DND-41 (cell line): ENCODE measurements at regions not wholly inside any gene's neighbourhood (a gene's known extent, or its start where the extent isn't known, plus 50 kb on each side); places are given as distances from the start of the nearest gene placed in this dataset.
A peak's percentile ranks its signal among the peaks of the same experiment; 100 is the strongest.

Source experiments
- ATAC-seq: fragments of 200-7000 bp; cut with Tn5 transposase; 3 replicates; pipeline ENCODE4 v1.9.1; 2021; ENCODE audit warnings: low read depth; ENCODE audit not compliant: insufficient read depth
- DNase-seq: peaks from one replicate; pipeline ENCODE4 v3.0.0-alpha.2; 2020
- H2AFZ ChIP-seq: 2 replicates; pipeline ENCODE4 v1.6.0; 2012; ENCODE audit warnings: low read depth, low read length
- H3K27ac ChIP-seq: 2 replicates; pipeline ENCODE4 v1.5.1; 2012; ENCODE audit warnings: low read length, inconsistent platforms
- H3K27me3 ChIP-seq: fragments of 200-600 bp; sonication (generic); 2 replicates; pipeline ENCODE4 v1.6.0; 2012; ENCODE audit warnings: low read length, mild to moderate bottlenecking, inconsistent platforms; ENCODE audit not compliant: insufficient read depth, poor library complexity
- H3K36me3 ChIP-seq: 2 replicates; pipeline ENCODE4 v1.5.1; 2012; ENCODE audit warnings: low read length, inconsistent platforms; ENCODE audit not compliant: insufficient read depth
- H3K4me1 ChIP-seq: 2 replicates; pipeline ENCODE4 v1.5.1; 2012; ENCODE audit warnings: mild to moderate bottlenecking, low read length; ENCODE audit not compliant: insufficient read depth
- H3K4me2 ChIP-seq: 2 replicates; pipeline ENCODE4 v1.6.0; 2012; ENCODE audit warnings: mild to moderate bottlenecking, moderate library complexity, low read length, inconsistent platforms; ENCODE audit not compliant: insufficient read depth
- H3K4me3 ChIP-seq, 2 experiments: fragments of 200-600 bp in 1 of 2; shearing (Covaris generic) in 1 of 2; 2 replicates each; pipeline ENCODE4 v1.5.1; 2012 to 2016; ENCODE audit warnings: inconsistent platforms in 2 of 2, low read length in 2 of 2, mild to moderate bottlenecking in 2 of 2, low read depth in 1 of 2, moderate library complexity in 1 of 2
- H3K79me2 ChIP-seq: 2 replicates; pipeline ENCODE4 v1.6.0; 2012; ENCODE audit warnings: low read length, inconsistent platforms; ENCODE audit not compliant: insufficient read depth
- H3K9ac ChIP-seq: 2 replicates; pipeline ENCODE4 v1.6.0; 2012; ENCODE audit warnings: low read depth, mild to moderate bottlenecking, inconsistent platforms, low read length, moderate library complexity
- H3K9me3 ChIP-seq: 2 replicates; pipeline ENCODE4 v1.5.1; 2012; ENCODE audit warnings: low read length, moderate library complexity, mild to moderate bottlenecking, inconsistent platforms; ENCODE audit not compliant: insufficient read depth, severe bottlenecking
- H4K20me1 ChIP-seq: 2 replicates; pipeline ENCODE4 v1.6.0; 2012; ENCODE audit warnings: low read length; ENCODE audit not compliant: insufficient read depth
- EZH2 ChIP-seq: IDR thresholded peaks from 3 replicates; pipeline ENCODE4 v1.6.1; 2012; ENCODE audit warnings: borderline replicate concordance, low read depth, mild to moderate bottlenecking, moderate library complexity, low read length, inconsistent platforms; ENCODE audit not compliant: severe bottlenecking
- TF ChIP-seq, protein P1 (sequence below): IDR thresholded peaks from 2 replicates; pipeline ENCODE4 v1.5.1; 2012; ENCODE audit warnings: borderline replicate concordance, low read length, moderate library complexity, mild to moderate bottlenecking; ENCODE audit not compliant: poor library complexity, severe bottlenecking; ENCODE audit errors: extremely low read depth

DNA sequence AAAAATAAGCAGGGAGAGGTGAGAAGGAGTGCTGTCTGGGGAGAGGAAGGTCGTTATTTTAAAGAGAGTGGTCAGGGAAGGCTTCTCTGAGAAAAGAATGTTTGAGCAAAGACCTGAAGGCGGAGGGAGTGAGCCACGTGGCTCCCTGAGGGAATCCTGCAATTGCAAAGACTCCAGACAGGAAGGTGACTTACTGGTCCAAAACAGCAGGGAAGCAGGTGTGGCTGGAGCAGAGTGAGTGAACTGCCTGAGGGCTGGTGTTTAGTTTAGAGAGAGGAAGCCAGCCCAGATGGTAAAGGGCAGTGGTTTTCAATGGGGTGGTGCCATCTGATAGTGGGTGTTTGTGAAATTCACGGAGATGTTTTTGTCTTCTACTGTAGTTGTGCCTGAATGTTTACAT, 58.8 kb upstream of the LTA4H start:
- H3K9ac ChIP-seq = no peak overlapping the region

DNA sequence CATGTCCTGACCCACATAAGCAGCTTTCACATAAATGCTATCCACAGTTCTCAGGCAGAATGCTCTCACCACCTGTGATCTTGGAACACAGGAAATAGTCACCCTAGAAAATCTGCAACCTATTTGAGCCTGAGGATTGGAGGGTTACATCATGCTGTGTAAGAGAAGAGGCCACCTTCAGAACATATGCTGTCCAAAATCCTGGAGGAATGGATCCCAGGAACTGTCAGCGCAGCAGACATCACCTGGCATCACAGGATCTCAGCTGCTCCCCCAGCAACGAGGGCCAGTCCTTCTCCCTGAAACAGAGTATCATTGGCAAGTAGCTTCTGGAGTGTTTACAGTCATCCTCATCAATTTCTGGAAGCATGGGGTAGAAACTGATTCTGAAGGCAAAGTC, 63.2 kb upstream of the LTA4H start:
- peaks cover 21% of the 10 kb centered on the region for H3K4me1 ChIP-seq
- H3K9ac ChIP-seq = no peak overlapping the region
- H3K36me3 ChIP-seq = no peaks in the 10 kb centered on the region
- H3K27me3 ChIP-seq = no peaks in the 10 kb centered on the region
- no peaks in the 10 kb centered on the region for H3K9me3 ChIP-seq
- 0 out of 3 replicates have a peak, but pooled peaks have one; percentile 24 for ATAC-seq
- H4K20me1 ChIP-seq = no peaks in the 10 kb centered on the region
- TF ChIP-seq EZH2 = no peak
- TF ChIP-seq, protein P1, sequence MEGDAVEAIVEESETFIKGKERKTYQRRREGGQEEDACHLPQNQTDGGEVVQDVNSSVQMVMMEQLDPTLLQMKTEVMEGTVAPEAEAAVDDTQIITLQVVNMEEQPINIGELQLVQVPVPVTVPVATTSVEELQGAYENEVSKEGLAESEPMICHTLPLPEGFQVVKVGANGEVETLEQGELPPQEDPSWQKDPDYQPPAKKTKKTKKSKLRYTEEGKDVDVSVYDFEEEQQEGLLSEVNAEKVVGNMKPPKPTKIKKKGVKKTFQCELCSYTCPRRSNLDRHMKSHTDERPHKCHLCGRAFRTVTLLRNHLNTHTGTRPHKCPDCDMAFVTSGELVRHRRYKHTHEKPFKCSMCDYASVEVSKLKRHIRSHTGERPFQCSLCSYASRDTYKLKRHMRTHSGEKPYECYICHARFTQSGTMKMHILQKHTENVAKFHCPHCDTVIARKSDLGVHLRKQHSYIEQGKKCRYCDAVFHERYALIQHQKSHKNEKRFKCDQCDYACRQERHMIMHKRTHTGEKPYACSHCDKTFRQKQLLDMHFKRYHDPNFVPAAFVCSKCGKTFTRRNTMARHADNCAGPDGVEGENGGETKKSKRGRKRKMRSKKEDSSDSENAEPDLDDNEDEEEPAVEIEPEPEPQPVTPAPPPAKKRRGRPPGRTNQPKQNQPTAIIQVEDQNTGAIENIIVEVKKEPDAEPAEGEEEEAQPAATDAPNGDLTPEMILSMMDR = no peak
- no peaks in the 10 kb centered on the region for H3K79me2 ChIP-seq
- H3K27ac ChIP-seq = no peak overlapping the region
- no peak for DNase-seq
- no peak overlapping the region for H2AFZ ChIP-seq
- H3K4me2 ChIP-seq = no peak overlapping the region
- no peak overlapping the region for H3K4me3 ChIP-seq

More for the DNA sequence above, 58.8 kb upstream of the LTA4H start:
- H3K4me3 ChIP-seq = no peak overlapping the region
- H3K4me1 ChIP-seq = peaks cover 13% of the 10 kb centered on the region
- no peak for TF ChIP-seq EZH2
- TF ChIP-seq, protein P1 = no peak
- H4K20me1 ChIP-seq = no peaks in the 10 kb centered on the region
- H3K79me2 ChIP-seq = no peaks in the 10 kb centered on the region
- no peak overlapping the region for H3K27ac ChIP-seq
- no peaks in the 10 kb centered on the region for H3K36me3 ChIP-seq
- ATAC-seq (peak; percentile 78), DNase-seq (peak; percentile 9)
- peak overlapping the region; percentile 34; the same call in 1 of the 2 replicates for H3K4me2 ChIP-seq
- H3K9me3 ChIP-seq = no peaks in the 10 kb centered on the region
- no peaks in the 10 kb centered on the region for H3K27me3 ChIP-seq
- no peak overlapping the region for H2AFZ ChIP-seq

DNA sequence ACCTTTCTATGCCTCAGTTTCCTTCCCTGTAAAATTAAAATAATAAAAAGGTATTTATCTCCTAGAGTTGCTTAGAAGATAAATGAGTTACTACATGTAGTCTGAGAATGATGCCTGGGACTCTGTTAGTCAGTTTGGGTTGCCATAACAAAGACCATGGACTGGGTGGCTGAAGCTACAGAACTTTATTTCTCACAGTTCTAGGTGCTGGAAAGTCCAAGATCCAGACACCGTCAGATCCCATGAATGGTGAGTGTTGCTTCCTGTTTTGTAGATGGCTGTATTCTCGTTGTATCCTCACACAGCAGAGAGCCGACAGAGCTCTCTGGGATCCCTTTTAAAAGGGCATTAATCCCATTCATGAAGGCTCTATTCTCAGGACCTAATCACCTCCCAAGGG, 64.0 kb upstream of the LTA4H start:
- TF ChIP-seq EZH2 = no peak
- TF ChIP-seq, protein P1 = no peak
- H3K27ac ChIP-seq = no peak overlapping the region
- no peak overlapping the region for H3K4me3 ChIP-seq
- no peak overlapping the region for H2AFZ ChIP-seq
- DNase-seq = no peak
- H3K9me3 ChIP-seq = no peaks in the 10 kb centered on the region
- H3K79me2 ChIP-seq = no peaks in the 10 kb centered on the region
- no peak for ATAC-seq
- no peaks in the 10 kb centered on the region for H4K20me1 ChIP-seq
- no peaks in the 10 kb centered on the region for H3K36me3 ChIP-seq
- no peak overlapping the region for H3K4me2 ChIP-seq
- H3K4me1 ChIP-seq = peaks cover 13% of the 10 kb centered on the region
- no peak overlapping the region for H3K9ac ChIP-seq
- no peaks in the 10 kb centered on the region for H3K27me3 ChIP-seq

DNA sequence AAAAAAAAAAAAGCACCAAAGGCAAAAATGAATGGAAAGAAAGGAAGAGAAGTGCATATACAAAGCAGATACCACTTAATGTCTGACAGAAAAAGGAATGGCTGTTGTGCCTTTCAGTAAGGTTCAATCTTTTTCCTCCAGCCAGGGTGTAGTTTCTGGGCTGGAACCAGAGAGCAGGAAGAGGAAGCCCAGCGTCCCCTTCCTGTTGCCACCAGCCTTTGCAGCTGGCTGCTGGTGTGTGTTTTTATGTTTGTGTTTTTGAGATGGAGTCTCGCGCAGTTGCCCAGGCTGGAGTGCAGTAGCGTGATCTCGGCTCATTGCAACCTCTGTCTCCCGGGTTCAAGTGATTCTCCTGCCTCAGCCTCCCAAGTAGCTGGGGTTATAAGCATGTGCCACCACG, 64.6 kb upstream of the LTA4H start:
- Histone ChIP-seq H3K36me3 (no peaks in the 10 kb centered on the region), H2AFZ (peak overlapping the region; percentile 33; the same call in 1 of the 2 replicates), H3K9ac (no peak overlapping the region), H4K20me1 (no peaks in the 10 kb centered on the region), H3K27me3 (no peaks in the 10 kb centered on the region), H3K4me1 (peaks cover 8% of the 10 kb centered on the region), H3K4me3 (no peak overlapping the region), H3K9me3 (no peaks in the 10 kb centered on the region), H3K4me2 (no peak overlapping the region), H3K27ac (no peak overlapping the region), H3K79me2 (no peaks in the 10 kb centered on the region)
- TF ChIP-seq, protein P1 = no peak
- TF ChIP-seq EZH2 = no peak
- DNase-seq = peak; percentile 29
- peak; percentile 62 for ATAC-seq
